ENCODE measurements at regions not wholly inside any gene's neighbourhood (a gene's known extent, or its start where the extent isn't known, plus 50 kb on each side); places are given as distances from the start of the nearest gene placed in this dataset.

DNA sequence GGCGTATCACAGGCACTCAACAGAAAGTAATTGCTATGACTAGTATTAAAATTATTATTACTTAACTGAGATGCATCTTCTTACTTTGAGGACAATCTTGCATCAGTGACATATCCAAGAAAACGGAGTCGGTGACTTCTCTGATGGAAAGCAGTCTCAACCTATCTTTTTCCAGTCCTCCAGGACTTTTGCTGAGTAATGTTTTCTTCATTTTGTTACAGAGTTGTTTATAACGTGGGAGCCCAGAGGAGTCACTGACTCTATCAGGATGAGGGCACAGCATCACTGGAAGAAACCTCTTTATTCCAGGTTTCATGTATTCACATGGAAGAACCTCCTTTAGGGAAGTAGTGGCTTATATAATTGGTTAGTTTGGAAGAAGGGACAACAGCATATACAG lies 51.5 kb upstream of the MELK start:
- TF ChIP-seq, protein P1, sequence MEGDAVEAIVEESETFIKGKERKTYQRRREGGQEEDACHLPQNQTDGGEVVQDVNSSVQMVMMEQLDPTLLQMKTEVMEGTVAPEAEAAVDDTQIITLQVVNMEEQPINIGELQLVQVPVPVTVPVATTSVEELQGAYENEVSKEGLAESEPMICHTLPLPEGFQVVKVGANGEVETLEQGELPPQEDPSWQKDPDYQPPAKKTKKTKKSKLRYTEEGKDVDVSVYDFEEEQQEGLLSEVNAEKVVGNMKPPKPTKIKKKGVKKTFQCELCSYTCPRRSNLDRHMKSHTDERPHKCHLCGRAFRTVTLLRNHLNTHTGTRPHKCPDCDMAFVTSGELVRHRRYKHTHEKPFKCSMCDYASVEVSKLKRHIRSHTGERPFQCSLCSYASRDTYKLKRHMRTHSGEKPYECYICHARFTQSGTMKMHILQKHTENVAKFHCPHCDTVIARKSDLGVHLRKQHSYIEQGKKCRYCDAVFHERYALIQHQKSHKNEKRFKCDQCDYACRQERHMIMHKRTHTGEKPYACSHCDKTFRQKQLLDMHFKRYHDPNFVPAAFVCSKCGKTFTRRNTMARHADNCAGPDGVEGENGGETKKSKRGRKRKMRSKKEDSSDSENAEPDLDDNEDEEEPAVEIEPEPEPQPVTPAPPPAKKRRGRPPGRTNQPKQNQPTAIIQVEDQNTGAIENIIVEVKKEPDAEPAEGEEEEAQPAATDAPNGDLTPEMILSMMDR (IDR thresholded peaks at IDR 0.05), result no peak
- TF ChIP-seq POLR2AphosphoS5 (IDR thresholded peaks at IDR 0.05), result no peak
